Cardiac muscle cell (in vitro differentiated cells and primary cell): ENCODE measurements at regions not wholly inside any gene's neighbourhood (a gene's known extent, or its start where the extent isn't known, plus 50 kb on each side); places are given as distances from the start of the nearest gene placed in this dataset.

Experiments
- DNase-seq, 2 donors: peaks; one replicate each; pipeline versions ENCODE4 v3.0.0 to v3.0.0-alpha.2; 2010 to 2017; ENCODE audit warnings: low read depth in 1 of 2, low spot score in 1 of 2
- H3K27ac ChIP-seq: fragments of 200-600 bp; sonication (generic); 2 replicates; pipeline ENCODE4 v1.5.1; 2016
- H3K27me3 ChIP-seq: fragments of 200-600 bp; sonication (generic); 2 replicates; pipeline ENCODE4 v1.6.0; 2016; ENCODE audit warnings: control low read depth
- H3K36me3 ChIP-seq: fragments of 200-600 bp; sonication (generic); 2 replicates; pipeline ENCODE4 v1.5.1; 2016; ENCODE audit warnings: control low read depth
- H3K4me1 ChIP-seq: fragments of 200-600 bp; sonication (generic); 2 replicates; pipeline ENCODE4 v1.8.1; 2017; ENCODE audit warnings: low read depth, mild to moderate bottlenecking, mixed run types
- H3K4me3 ChIP-seq: fragments of 200-600 bp; sonication (generic); 2 replicates; pipeline ENCODE4 v1.5.1; 2016; ENCODE audit warnings: mild to moderate bottlenecking
- H3K9me3 ChIP-seq: fragments of 200-600 bp; sonication (generic); 2 replicates; pipeline ENCODE4 v1.5.1; 2017; ENCODE audit warnings: low read depth, mild to moderate bottlenecking, control low read depth
- TF ChIP-seq, protein P1 (sequence below): IDR thresholded peaks from 2 replicates; pipeline ENCODE4 v1.5.1; 2012; ENCODE audit warnings: low read depth, mild to moderate bottlenecking, low read length

DNA sequence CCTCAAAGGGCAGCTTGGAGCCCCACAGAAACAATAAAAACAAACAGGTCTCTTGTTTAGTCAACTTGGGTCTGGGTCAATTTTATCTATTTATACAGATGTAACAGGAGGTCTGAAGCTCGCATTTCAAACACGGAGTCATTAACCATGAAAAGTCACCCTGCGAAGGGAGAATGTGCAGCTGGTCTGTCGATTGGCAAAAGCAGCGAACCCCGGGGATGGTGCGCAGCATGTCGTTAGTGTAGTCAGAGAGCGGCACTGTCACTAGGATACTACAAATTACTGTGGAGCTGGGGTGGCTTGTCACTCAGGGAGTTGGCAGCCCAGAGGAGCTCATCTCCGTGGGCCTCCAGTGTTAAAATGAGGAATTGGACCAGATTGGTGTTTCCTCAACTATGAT lies 190.4 kb upstream of the ARG1 start:
- H3K27ac ChIP-seq: no peak overlapping the region
- H3K9me3 ChIP-seq: no peaks in the 10 kb centered on the region
- H3K27me3 ChIP-seq: no peaks in the 10 kb centered on the region
- no peak overlapping the region for H3K4me3 ChIP-seq
- TF ChIP-seq, protein P1, sequence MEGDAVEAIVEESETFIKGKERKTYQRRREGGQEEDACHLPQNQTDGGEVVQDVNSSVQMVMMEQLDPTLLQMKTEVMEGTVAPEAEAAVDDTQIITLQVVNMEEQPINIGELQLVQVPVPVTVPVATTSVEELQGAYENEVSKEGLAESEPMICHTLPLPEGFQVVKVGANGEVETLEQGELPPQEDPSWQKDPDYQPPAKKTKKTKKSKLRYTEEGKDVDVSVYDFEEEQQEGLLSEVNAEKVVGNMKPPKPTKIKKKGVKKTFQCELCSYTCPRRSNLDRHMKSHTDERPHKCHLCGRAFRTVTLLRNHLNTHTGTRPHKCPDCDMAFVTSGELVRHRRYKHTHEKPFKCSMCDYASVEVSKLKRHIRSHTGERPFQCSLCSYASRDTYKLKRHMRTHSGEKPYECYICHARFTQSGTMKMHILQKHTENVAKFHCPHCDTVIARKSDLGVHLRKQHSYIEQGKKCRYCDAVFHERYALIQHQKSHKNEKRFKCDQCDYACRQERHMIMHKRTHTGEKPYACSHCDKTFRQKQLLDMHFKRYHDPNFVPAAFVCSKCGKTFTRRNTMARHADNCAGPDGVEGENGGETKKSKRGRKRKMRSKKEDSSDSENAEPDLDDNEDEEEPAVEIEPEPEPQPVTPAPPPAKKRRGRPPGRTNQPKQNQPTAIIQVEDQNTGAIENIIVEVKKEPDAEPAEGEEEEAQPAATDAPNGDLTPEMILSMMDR: no peak
- H3K36me3 ChIP-seq: no peaks in the 10 kb centered on the region
- H3K4me1 ChIP-seq: no peaks in the 10 kb centered on the region
- DNase-seq: no peak

- DNase-seq: no peak
Observed at GRCh38 chr6:131383421-131384411, 189.3 kb upstream of the ARG1 start.

GRCh38 chr6:131387562-131388447 lies 185.2 kb upstream of the ARG1 start:
- H3K9me3 ChIP-seq: no peaks in the 10 kb centered on the region
- H3K27ac ChIP-seq: no peak overlapping the region
- H3K36me3 ChIP-seq: no peaks in the 10 kb centered on the region
- no peaks in the 10 kb centered on the region for H3K27me3 ChIP-seq
- DNase-seq: no peak
- TF ChIP-seq, protein P1: no peak
- no peak overlapping the region for H3K4me3 ChIP-seq
- H3K4me1 ChIP-seq: no peaks in the 10 kb centered on the region

More at GRCh38 chr6:131383421-131384411, 189.3 kb upstream of the ARG1 start:
- Histone ChIP-seq H3K36me3 (no peaks in the 10 kb centered on the region), H3K4me1 (no peaks in the 10 kb centered on the region), H3K9me3 (no peaks in the 10 kb centered on the region), H3K27ac (no peak overlapping the region), H3K27me3 (no peaks in the 10 kb centered on the region), H3K4me3 (no peak overlapping the region)
- TF ChIP-seq, protein P1: no peak

- no peak overlapping the region for H3K4me3 ChIP-seq
- no peaks in the 10 kb centered on the region for H3K4me1 ChIP-seq
- TF ChIP-seq, protein P1: no peak
- H3K36me3 ChIP-seq: no peaks in the 10 kb centered on the region
- no peak overlapping the region for H3K27ac ChIP-seq
- H3K27me3 ChIP-seq: no peaks in the 10 kb centered on the region
- DNase-seq: no peak
- H3K9me3 ChIP-seq: no peaks in the 10 kb centered on the region
Observed at GRCh38 chr6:131390322-131390721, 182.7 kb upstream of the ARG1 start.

GRCh38 chr6:131391116-131391515 lies 181.9 kb upstream of the ARG1 start:
- Histone ChIP-seq H3K36me3 (no peaks in the 10 kb centered on the region), H3K27ac (no peak overlapping the region), H3K9me3 (no peaks in the 10 kb centered on the region), H3K4me1 (no peaks in the 10 kb centered on the region), H3K27me3 (no peaks in the 10 kb centered on the region), H3K4me3 (no peak overlapping the region)
- TF ChIP-seq, protein P1: no peak
- DNase-seq: no peak
